ENCODE measurements at regions not wholly inside any gene's neighbourhood (a gene's known extent, or its start where the extent isn't known, plus 50 kb on each side); places are given as distances from the start of the nearest gene placed in this dataset.

DNA sequence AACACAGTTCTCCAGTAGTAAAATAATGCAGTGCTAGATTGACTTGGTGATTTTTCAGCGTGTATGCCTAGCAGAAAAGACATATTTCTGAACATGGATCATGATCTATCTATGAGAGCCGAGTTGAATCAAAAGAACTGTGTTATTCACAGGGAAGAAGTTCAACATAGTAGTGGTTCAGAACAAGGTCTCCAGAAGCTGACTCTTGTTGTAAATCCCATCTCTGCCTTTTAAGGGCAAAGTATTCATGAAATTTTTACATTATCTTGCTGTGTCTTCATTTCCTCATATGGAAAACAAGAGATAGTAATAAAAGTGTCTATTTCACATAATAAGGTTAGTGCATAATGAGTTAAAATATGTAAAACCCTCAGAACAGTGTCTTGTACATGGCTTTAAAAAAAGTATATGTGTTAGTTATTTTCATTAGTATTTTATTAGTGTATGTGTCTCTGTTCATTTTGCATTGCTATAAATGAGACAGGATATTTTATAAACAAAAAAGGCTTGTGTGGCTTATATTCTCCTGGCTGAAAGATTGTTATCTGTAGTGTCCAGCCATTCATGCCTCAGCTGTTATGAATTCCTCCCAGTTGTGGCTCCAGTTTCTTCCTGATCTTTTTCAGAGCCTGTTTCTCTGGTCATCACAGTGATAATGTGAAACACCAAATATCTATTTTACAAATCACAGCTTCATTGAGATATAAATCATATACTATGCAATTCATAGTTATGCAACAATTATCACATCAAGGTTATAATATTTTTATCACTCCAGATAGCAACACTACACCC lies 1351.2 kb downstream of the STIM2 start:
- Histone ChIP-seq H3K27me3 (ENCODE audit: insufficient read depth, poor library complexity, severe bottlenecking) (no peaks in the 10 kb centered on the region), H3K27ac (replicated peaks) (no peak overlapping the region), H3K4me3 (replicated peaks; ENCODE audit: insufficient read depth, low read length) (no peak overlapping the region)
- TF ChIP-seq GABPA (IDR thresholded peaks at IDR 0.05; ENCODE audit: low read depth), result no peak
- no peak for TF ChIP-seq REST (IDR thresholded peaks at IDR 0.05; ENCODE audit: insufficient replicate concordance, low read depth)
- no peak for TF ChIP-seq POLR2AphosphoS5 (IDR thresholded peaks at IDR 0.05; ENCODE audit: low read depth)
- TF ChIP-seq CTCF (IDR thresholded peaks at IDR 0.05; ENCODE audit: insufficient read depth, low read length), result no peak
- no peak for TF ChIP-seq SPI1 (IDR thresholded peaks at IDR 0.05; ENCODE audit: borderline replicate concordance, low read depth)
- DNase-seq (ENCODE audit: low read depth in 1 of 2, low spot score in 1 of 2), result no peak

DNA sequence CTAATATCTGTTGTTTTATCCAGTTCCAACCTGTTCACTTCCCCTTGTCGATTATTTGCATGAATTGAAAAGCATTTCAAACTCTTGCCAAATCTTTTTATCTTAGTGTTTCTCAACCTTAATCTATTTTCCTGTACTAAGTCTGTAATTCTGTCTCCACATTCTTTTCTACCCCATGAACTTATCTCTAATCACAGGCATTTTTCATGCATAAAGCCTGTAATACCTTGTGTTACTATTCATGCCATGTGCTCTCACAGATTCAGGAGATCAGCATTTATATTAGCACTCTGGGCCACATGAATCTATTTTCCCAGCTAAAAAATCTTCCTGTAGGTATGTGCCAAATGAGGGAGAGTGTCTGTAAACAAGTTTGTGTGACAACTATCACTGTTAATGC lies 1360.9 kb downstream of the STIM2 start:
- Histone ChIP-seq H3K27me3 (ENCODE audit: insufficient read depth, poor library complexity, severe bottlenecking) (no peaks in the 10 kb centered on the region), H3K27ac (replicated peaks) (no peak overlapping the region), H3K4me3 (replicated peaks; ENCODE audit: insufficient read depth, low read length) (no peak overlapping the region)
- no peak for DNase-seq (ENCODE audit: low read depth in 1 of 2, low spot score in 1 of 2)
- TF ChIP-seq GABPA (IDR thresholded peaks at IDR 0.05; ENCODE audit: low read depth), result no peak
- no peak for TF ChIP-seq POLR2AphosphoS5 (IDR thresholded peaks at IDR 0.05; ENCODE audit: low read depth)
- no peak for TF ChIP-seq SPI1 (IDR thresholded peaks at IDR 0.05; ENCODE audit: borderline replicate concordance, low read depth)
- TF ChIP-seq CTCF (IDR thresholded peaks at IDR 0.05; ENCODE audit: insufficient read depth, low read length), result no peak
- TF ChIP-seq REST (IDR thresholded peaks at IDR 0.05; ENCODE audit: insufficient replicate concordance, low read depth), result no peak

DNA sequence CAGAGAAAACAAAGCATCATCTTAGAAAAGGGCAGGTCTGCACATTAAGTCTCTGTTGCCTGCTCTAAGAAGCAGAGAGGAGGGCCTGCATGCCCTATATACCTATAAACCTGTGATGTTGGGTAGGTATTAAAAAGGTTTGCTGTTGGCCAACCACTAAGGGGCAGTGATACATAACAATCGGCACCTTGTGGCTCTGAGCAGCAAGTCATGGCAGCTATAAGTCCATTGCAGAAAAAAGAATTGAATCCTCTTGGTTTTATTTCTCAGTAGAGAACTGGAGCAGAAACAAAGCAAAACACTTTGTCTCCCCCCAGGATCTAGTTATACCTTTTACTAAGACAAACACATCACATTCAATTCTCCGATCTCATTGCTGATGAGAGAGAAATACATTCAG lies 1364.4 kb downstream of the STIM2 start:
- TF ChIP-seq CTCF (IDR thresholded peaks at IDR 0.05; ENCODE audit: insufficient read depth, low read length) (no peak), SPI1 (IDR thresholded peaks at IDR 0.05; ENCODE audit: borderline replicate concordance, low read depth) (no peak), GABPA (IDR thresholded peaks at IDR 0.05; ENCODE audit: low read depth) (no peak), REST (IDR thresholded peaks at IDR 0.05; ENCODE audit: insufficient replicate concordance, low read depth) (no peak), POLR2AphosphoS5 (IDR thresholded peaks at IDR 0.05; ENCODE audit: low read depth) (no peak)
- Histone ChIP-seq H3K4me3 (replicated peaks; ENCODE audit: insufficient read depth, low read length) (no peak overlapping the region), H3K27me3 (ENCODE audit: insufficient read depth, poor library complexity, severe bottlenecking) (no peaks in the 10 kb centered on the region), H3K27ac (replicated peaks) (no peak overlapping the region)
- no peak for DNase-seq (ENCODE audit: low read depth in 1 of 2, low spot score in 1 of 2)

Measured in HL-60 (cell line).